Activated T-helper 1 cell treated with anti-CD3 and anti-CD28 coated beads, Interleukin-12 subunit alpha, Interleukin-12 subunit beta, Interleukin-2, Interleukin-4 antibody, amounts not matched to agents 30 ng/mL and 10 ng/mL and 1 ng/mL, durations not matched to agents 14 hours and 24 hours and 36 hours (primary cell): ENCODE measurements at regions not wholly inside any gene's neighbourhood (a gene's known extent, or its start where the extent isn't known, plus 50 kb on each side); places are given as distances from the start of the nearest gene placed in this dataset.

ENCODE experiments used
- DNase-seq: peaks from one replicate; pipeline ENCODE4 v3.0.0; 2021; ENCODE audit warnings: low spot score
- H3K27ac Mint-ChIP-seq: one replicate; pipeline ENCODE4 v1.8.0; 2021; ENCODE audit warnings: mild to moderate bottlenecking, mixed read lengths
- H3K27me3 Mint-ChIP-seq: one replicate; pipeline ENCODE4 v1.8.0; 2022; ENCODE audit warnings: mild to moderate bottlenecking, moderate library complexity, mixed read lengths; ENCODE audit not compliant: insufficient read depth
- H3K36me3 Mint-ChIP-seq: one replicate; pipeline ENCODE4 v1.8.0; 2021; ENCODE audit warnings: low read depth, mixed read lengths
- H3K4me1 Mint-ChIP-seq: one replicate; pipeline ENCODE4 v1.8.0; 2021; ENCODE audit warnings: low read depth, mixed read lengths
- H3K4me3 Mint-ChIP-seq: one replicate; pipeline ENCODE4 v1.8.0; 2021; ENCODE audit warnings: mild to moderate bottlenecking, moderate library complexity, mixed read lengths
- H3K9me3 Mint-ChIP-seq: one replicate; pipeline ENCODE4 v1.8.0; 2021; ENCODE audit warnings: mixed read lengths
- intact Hi-C: fragments of 100-400 bp; cut with micrococcal nuclease; formaldehyde crosslinking; loops from one replicate; pipeline ENCODE4 v1.15.1; 2024

GRCh38 chr18:43642727-43643330 is 365.5 kb upstream of the SYT4 start:
- intact Hi-C loops: no loop called here
- Mint-ChIP-seq H3K27me3 (no peaks in the 10 kb centered on the region), H3K4me1 (no peaks in the 10 kb centered on the region), H3K36me3 (no peaks in the 10 kb centered on the region), H3K27ac (no peak overlapping the region), H3K9me3 (no peaks in the 10 kb centered on the region), H3K4me3 (no peak overlapping the region)
- DNase-seq: no peak

- H3K4me1 Mint-ChIP-seq: no peaks in the 10 kb centered on the region
These were observed 370.7 kb upstream of the SYT4 start for GRCh38 chr18:43648002-43648401.

GRCh38 chr18:43649649-43650357 is 372.5 kb upstream of the SYT4 start:
- intact Hi-C loops: no loop called here
- DNase-seq: no peak
- H3K27ac Mint-ChIP-seq: no peak overlapping the region
- no peaks in the 10 kb centered on the region for H3K36me3 Mint-ChIP-seq
- no peaks in the 10 kb centered on the region for H3K27me3 Mint-ChIP-seq
- no peaks in the 10 kb centered on the region for H3K4me1 Mint-ChIP-seq
- no peak overlapping the region for H3K4me3 Mint-ChIP-seq
- H3K9me3 Mint-ChIP-seq: peaks cover 1% of the 10 kb centered on the region

More at GRCh38 chr18:43648002-43648401, 370.7 kb upstream of the SYT4 start:
- Mint-ChIP-seq H3K27me3 (no peaks in the 10 kb centered on the region), H3K9me3 (no peaks in the 10 kb centered on the region), H3K36me3 (no peaks in the 10 kb centered on the region), H3K4me3 (no peak overlapping the region), H3K27ac (no peak overlapping the region)
- DNase-seq: no peak
- intact Hi-C loops: no loop called here

- no peak for DNase-seq
- no peaks in the 10 kb centered on the region for H3K36me3 Mint-ChIP-seq
- H3K27ac Mint-ChIP-seq: no peak overlapping the region
- H3K9me3 Mint-ChIP-seq: peaks cover 4% of the 10 kb centered on the region
- H3K4me1 Mint-ChIP-seq: no peaks in the 10 kb centered on the region
- no peak overlapping the region for H3K4me3 Mint-ChIP-seq
- no peaks in the 10 kb centered on the region for H3K27me3 Mint-ChIP-seq
- intact Hi-C loops: no loop called here
These were observed 373.1 kb upstream of the SYT4 start for GRCh38 chr18:43650426-43650825.

- no peaks in the 10 kb centered on the region for H3K27me3 Mint-ChIP-seq
- no peak for DNase-seq
- H3K4me3 Mint-ChIP-seq: no peak overlapping the region
- H3K4me1 Mint-ChIP-seq: no peaks in the 10 kb centered on the region
- H3K27ac Mint-ChIP-seq: no peak overlapping the region
- intact Hi-C loops: no loop called here
- peaks cover 4% of the 10 kb centered on the region for H3K9me3 Mint-ChIP-seq
- no peaks in the 10 kb centered on the region for H3K36me3 Mint-ChIP-seq
These were observed 373.8 kb upstream of the SYT4 start for GRCh38 chr18:43651057-43651456.

DNA sequence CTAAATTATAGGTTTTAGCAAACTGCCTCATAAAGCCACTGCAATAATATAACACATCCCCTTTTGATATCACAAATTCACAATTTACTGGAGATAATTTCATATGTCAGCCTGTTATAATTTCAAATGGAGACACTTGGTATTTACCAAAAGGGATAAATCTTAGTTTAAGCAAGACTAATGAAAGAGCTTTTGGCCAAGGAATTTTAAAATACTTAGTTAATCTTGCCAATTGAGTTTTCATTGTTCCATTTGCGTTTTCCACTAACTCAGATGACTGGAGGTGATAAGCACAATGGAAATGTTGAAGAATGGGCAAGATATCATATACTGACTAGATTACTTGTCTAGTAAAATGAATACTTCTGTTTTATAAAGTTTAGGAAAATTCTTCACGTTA is 379.3 kb upstream of the SYT4 start:
- H3K4me1 Mint-ChIP-seq: no peaks in the 10 kb centered on the region
- no peak overlapping the region for H3K4me3 Mint-ChIP-seq
- H3K27ac Mint-ChIP-seq: no peak overlapping the region
- H3K36me3 Mint-ChIP-seq: no peaks in the 10 kb centered on the region
- peaks cover 4% of the 10 kb centered on the region for H3K9me3 Mint-ChIP-seq
- no peaks in the 10 kb centered on the region for H3K27me3 Mint-ChIP-seq
- DNase-seq: no peak
- intact Hi-C loops: no loop called here

DNA sequence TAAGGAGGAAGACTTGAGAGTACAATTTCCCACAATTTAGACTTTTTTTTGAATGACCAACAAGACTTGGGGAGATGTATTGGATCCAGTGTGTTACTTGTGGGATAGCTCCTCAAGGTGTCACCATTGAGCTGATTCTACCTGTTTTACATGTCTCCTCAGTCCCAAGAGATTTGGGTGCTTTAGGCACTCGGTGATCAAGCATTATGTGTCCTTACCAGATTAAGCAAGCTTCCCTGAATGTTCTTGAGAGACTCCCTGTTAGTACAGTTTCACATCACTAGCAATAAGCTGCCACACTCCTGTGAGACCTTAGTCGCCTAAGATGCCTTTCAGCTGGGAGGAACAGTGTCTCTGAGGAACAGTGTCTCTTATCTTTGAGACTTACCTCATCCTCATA is 384.3 kb upstream of the SYT4 start:
- H3K27ac Mint-ChIP-seq: no peak overlapping the region
- intact Hi-C loops: no loop called here
- no peak overlapping the region for H3K4me3 Mint-ChIP-seq
- no peaks in the 10 kb centered on the region for H3K9me3 Mint-ChIP-seq
- no peak for DNase-seq
- no peaks in the 10 kb centered on the region for H3K4me1 Mint-ChIP-seq
- no peaks in the 10 kb centered on the region for H3K36me3 Mint-ChIP-seq
- H3K27me3 Mint-ChIP-seq: no peaks in the 10 kb centered on the region

DNA sequence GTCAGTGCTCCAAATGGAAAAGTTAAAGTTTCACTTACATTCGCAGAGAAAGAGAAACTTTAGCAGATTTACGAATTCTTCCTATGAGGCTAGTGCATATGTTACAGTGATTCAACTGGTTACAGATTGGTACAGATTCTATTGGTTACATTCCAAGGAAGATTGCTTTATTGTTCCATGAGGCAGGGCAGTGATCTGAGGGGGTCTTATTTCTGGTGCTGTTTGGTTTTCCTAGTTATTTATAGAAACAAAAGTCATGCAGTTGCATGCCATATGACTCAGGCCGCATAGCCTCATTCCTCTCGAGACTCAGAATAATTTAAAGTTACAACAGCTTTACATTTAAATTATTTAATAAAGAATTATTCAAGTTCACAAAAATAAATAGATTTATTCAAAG is 385.4 kb upstream of the SYT4 start:
- H3K36me3 Mint-ChIP-seq: no peaks in the 10 kb centered on the region
- H3K27me3 Mint-ChIP-seq: no peaks in the 10 kb centered on the region
- no peak overlapping the region for H3K27ac Mint-ChIP-seq
- no peaks in the 10 kb centered on the region for H3K4me1 Mint-ChIP-seq
- intact Hi-C loops: no loop called here
- no peak overlapping the region for H3K4me3 Mint-ChIP-seq
- no peaks in the 10 kb centered on the region for H3K9me3 Mint-ChIP-seq
- DNase-seq: no peak

GRCh38 chr18:43663159-43663558 is 385.9 kb upstream of the SYT4 start:
- intact Hi-C loops: no loop called here
- no peaks in the 10 kb centered on the region for H3K9me3 Mint-ChIP-seq
- no peak for DNase-seq
- no peaks in the 10 kb centered on the region for H3K36me3 Mint-ChIP-seq
- no peaks in the 10 kb centered on the region for H3K27me3 Mint-ChIP-seq
- H3K27ac Mint-ChIP-seq: no peak overlapping the region
- no peak overlapping the region for H3K4me3 Mint-ChIP-seq
- no peaks in the 10 kb centered on the region for H3K4me1 Mint-ChIP-seq

DNA sequence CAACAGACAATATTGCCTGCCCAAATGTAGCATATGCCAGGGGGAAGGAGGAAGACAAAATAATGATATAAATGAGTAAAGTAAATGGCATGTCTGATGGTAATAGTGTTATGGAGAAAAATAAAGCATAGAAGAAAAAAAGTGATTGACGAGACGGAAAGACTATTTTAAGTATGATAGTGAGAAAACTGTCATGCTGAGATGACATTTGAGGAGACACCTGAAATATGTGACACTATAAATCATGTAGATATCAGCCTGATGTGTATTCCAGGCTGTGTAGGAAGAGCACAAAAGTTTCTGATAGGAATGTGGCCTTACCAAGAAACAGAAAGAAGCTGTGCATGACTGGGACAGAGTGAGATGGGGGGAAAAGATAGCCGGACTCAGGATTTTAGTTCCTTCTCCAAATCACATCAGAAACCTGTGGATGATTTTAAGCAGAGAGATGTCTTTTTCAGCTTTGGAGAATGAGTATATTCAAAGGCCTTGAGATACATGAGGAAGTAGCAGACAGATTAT is 387.3 kb upstream of the SYT4 start:
- Mint-ChIP-seq H3K4me3 (no peak overlapping the region), H3K9me3 (no peaks in the 10 kb centered on the region), H3K36me3 (no peaks in the 10 kb centered on the region), H3K27ac (no peak overlapping the region), H3K27me3 (no peaks in the 10 kb centered on the region), H3K4me1 (no peaks in the 10 kb centered on the region)
- no peak for DNase-seq
- intact Hi-C loops: no loop called here

GRCh38 chr18:43665105-43665788 is 388.0 kb upstream of the SYT4 start:
- no peaks in the 10 kb centered on the region for H3K4me1 Mint-ChIP-seq
- intact Hi-C loops: no loop called here
- H3K27ac Mint-ChIP-seq: no peak overlapping the region
- H3K36me3 Mint-ChIP-seq: no peaks in the 10 kb centered on the region
- H3K27me3 Mint-ChIP-seq: no peaks in the 10 kb centered on the region
- no peak for DNase-seq
- H3K9me3 Mint-ChIP-seq: no peaks in the 10 kb centered on the region
- H3K4me3 Mint-ChIP-seq: no peak overlapping the region

GRCh38 chr18:43668866-43669265 is 391.6 kb upstream of the SYT4 start:
- no peaks in the 10 kb centered on the region for H3K36me3 Mint-ChIP-seq
- no peaks in the 10 kb centered on the region for H3K9me3 Mint-ChIP-seq
- no peak overlapping the region for H3K4me3 Mint-ChIP-seq
- no peak for DNase-seq
- no peak overlapping the region for H3K27ac Mint-ChIP-seq
- intact Hi-C loops: no loop called here
- H3K4me1 Mint-ChIP-seq: no peaks in the 10 kb centered on the region
- no peaks in the 10 kb centered on the region for H3K27me3 Mint-ChIP-seq

- H3K27ac Mint-ChIP-seq: no peak overlapping the region
- intact Hi-C loops: no loop called here
- H3K9me3 Mint-ChIP-seq: no peaks in the 10 kb centered on the region
- no peak overlapping the region for H3K4me3 Mint-ChIP-seq
- no peaks in the 10 kb centered on the region for H3K4me1 Mint-ChIP-seq
- no peaks in the 10 kb centered on the region for H3K36me3 Mint-ChIP-seq
- no peaks in the 10 kb centered on the region for H3K27me3 Mint-ChIP-seq
- no peak for DNase-seq
These were observed 394.1 kb upstream of the SYT4 start for GRCh38 chr18:43671431-43671830.
